ENCODE measurements at regions not wholly inside any gene's neighbourhood (a gene's known extent, or its start where the extent isn't known, plus 50 kb on each side); places are given as distances from the start of the nearest gene placed in this dataset.
"Not testable (repeated sequence)": the region's sequence is repeated elsewhere in the genome, so short reads cannot be mapped to it uniquely, and the experiment has no call there.

DNA sequence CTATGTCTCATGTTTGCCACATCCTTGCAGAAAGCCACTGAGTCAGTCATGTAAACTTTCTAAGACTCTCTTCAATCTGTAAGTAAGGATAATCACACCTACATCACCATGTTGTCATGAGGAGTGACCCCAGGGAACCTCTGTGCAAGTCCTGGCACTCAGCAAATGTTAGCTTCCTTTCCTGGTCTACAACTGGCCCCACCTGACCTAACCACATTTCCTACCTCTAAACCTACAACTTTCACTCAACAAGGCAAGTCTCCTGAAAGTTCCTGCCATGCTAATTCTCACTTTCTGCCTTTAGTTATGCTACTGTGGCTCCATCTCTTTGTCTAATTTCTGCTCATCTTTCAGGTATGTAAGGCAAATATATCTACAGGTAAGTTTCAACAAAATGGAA, 72.3 kb upstream of the SEM1 start:
- no peak for TF ChIP-seq CTCF (IDR thresholded peaks at IDR 0.05; ENCODE audit: insufficient read depth, low read length, poor library complexity, severe bottlenecking)

GRCh38 chr7:96782686-96783298, 73.1 kb upstream of the SEM1 start:
- H3K4me3 ChIP-seq (replicated peaks; ENCODE audit: low read depth, low read length); H3K27me3 ChIP-seq (replicated peaks; ENCODE audit: control insufficient read depth, insufficient read depth, low read length); H3K36me3 ChIP-seq (ENCODE audit: control insufficient read depth, insufficient read depth, low read length); DNase-seq (ENCODE audit: extremely low read depth, insufficient read length): not testable (repeated sequence)

More for the DNA sequence above, 72.3 kb upstream of the SEM1 start:
- Histone ChIP-seq H3K4me3 (replicated peaks; ENCODE audit: low read depth, low read length) (no peak overlapping the region), H3K27me3 (replicated peaks; ENCODE audit: control insufficient read depth, insufficient read depth, low read length) (no peaks in the 10 kb centered on the region), H3K36me3 (ENCODE audit: control insufficient read depth, insufficient read depth, low read length) (no peaks in the 10 kb centered on the region)
- DNase-seq (ENCODE audit: extremely low read depth, insufficient read length) = no peak

- no peaks in the 10 kb centered on the region for H3K36me3 ChIP-seq (ENCODE audit: control insufficient read depth, insufficient read depth, low read length)
- H3K27me3 ChIP-seq (replicated peaks; ENCODE audit: control insufficient read depth, insufficient read depth, low read length) = no peaks in the 10 kb centered on the region
- no peak for TF ChIP-seq CTCF (IDR thresholded peaks at IDR 0.05; ENCODE audit: insufficient read depth, low read length, poor library complexity, severe bottlenecking)
- DNase-seq (ENCODE audit: extremely low read depth, insufficient read length) = no peak
- H3K4me3 ChIP-seq (replicated peaks; ENCODE audit: low read depth, low read length) = no peak overlapping the region
Observed at GRCh38 chr7:96784597-96784996, 75.0 kb upstream of the SEM1 start.

GRCh38 chr7:96786261-96786997, 76.8 kb upstream of the SEM1 start:
- no peak for DNase-seq (ENCODE audit: extremely low read depth, insufficient read length)
- no peaks in the 10 kb centered on the region for H3K36me3 ChIP-seq (ENCODE audit: control insufficient read depth, insufficient read depth, low read length)
- no peak for TF ChIP-seq CTCF (IDR thresholded peaks at IDR 0.05; ENCODE audit: insufficient read depth, low read length, poor library complexity, severe bottlenecking)

GRCh38 chr7:96786998-96787395, 77.4 kb upstream of the SEM1 start:
- no peak for DNase-seq (ENCODE audit: extremely low read depth, insufficient read length)
- TF ChIP-seq CTCF (IDR thresholded peaks at IDR 0.05; ENCODE audit: insufficient read depth, low read length, poor library complexity, severe bottlenecking) = no peak
- no peak overlapping the region for H3K4me3 ChIP-seq (replicated peaks; ENCODE audit: low read depth, low read length)
- no peaks in the 10 kb centered on the region for H3K27me3 ChIP-seq (replicated peaks; ENCODE audit: control insufficient read depth, insufficient read depth, low read length)
- no peaks in the 10 kb centered on the region for H3K36me3 ChIP-seq (ENCODE audit: control insufficient read depth, insufficient read depth, low read length)

More at GRCh38 chr7:96786261-96786997, 76.8 kb upstream of the SEM1 start:
- H3K27me3 ChIP-seq (replicated peaks; ENCODE audit: control insufficient read depth, insufficient read depth, low read length) = no peaks in the 10 kb centered on the region
- H3K4me3 ChIP-seq (replicated peaks; ENCODE audit: low read depth, low read length) = no peak overlapping the region

- no peaks in the 10 kb centered on the region for H3K36me3 ChIP-seq (ENCODE audit: control insufficient read depth, insufficient read depth, low read length)
- H3K4me3 ChIP-seq (replicated peaks; ENCODE audit: low read depth, low read length) = no peak overlapping the region
- no peak for DNase-seq (ENCODE audit: extremely low read depth, insufficient read length)
- TF ChIP-seq CTCF (IDR thresholded peaks at IDR 0.05; ENCODE audit: insufficient read depth, low read length, poor library complexity, severe bottlenecking) = no peak
- no peaks in the 10 kb centered on the region for H3K27me3 ChIP-seq (replicated peaks; ENCODE audit: control insufficient read depth, insufficient read depth, low read length)
Observed at GRCh38 chr7:96789914-96790313, 80.3 kb upstream of the SEM1 start.
